OCI-LY3 (cell line): ENCODE measurements at regions not wholly inside any gene's neighbourhood (a gene's known extent, or its start where the extent isn't known, plus 50 kb on each side); places are given as distances from the start of the nearest gene placed in this dataset.

Source experiments
- CTCF ChIP-seq: fragments of 200-600, 300-600 bp; sonication (generic); IDR thresholded peaks from 2 replicates; pipeline ENCODE4 v1.5.1; 2014; ENCODE audit warnings: antibody characterized with exemption, low read length, low read depth
- EZH2phosphoT487 ChIP-seq: fragments of 200-600 bp; shearing (Covaris generic); IDR thresholded peaks from 2 replicates; pipeline ENCODE4 v1.6.1; 2018; ENCODE audit warnings: antibody characterized with exemption, mixed run types, low read depth

- TF ChIP-seq CTCF (no peak), EZH2phosphoT487 (no peak)
Observed at GRCh38 chrX:26414534-26414933, 198.6 kb downstream of the MAGEB5 start.
